Esophagus muscularis mucosa (tissue), 4 donors: ENCODE measurements at regions not wholly inside any gene's neighbourhood (a gene's known extent, or its start where the extent isn't known, plus 50 kb on each side); places are given as distances from the start of the nearest gene placed in this dataset.

Experiments used
- EP300 ChIP-seq: sonication (generic); formaldehyde crosslinking; IDR thresholded peaks from one replicate; pipeline ENCODE4 v1.6.1; 2017; ENCODE audit warnings: antibody characterized with exemption
- POLR2A ChIP-seq: fragments of 450-650 bp; IDR thresholded peaks from one replicate; pipeline ENCODE4 v1.6.1; 2017; ENCODE audit warnings: antibody characterized with exemption, moderate library complexity, mild to moderate bottlenecking, low read depth
- TF ChIP-seq, protein P1 (sequence below), 3 experiments: fragments of 200-600 bp in 2 of 3; fragments of 450-650 bp in 1 of 3; sonication (generic) in 2 of 3; IDR thresholded peaks; one replicate each; pipeline ENCODE4 v1.5.1; 2017 to 2019; ENCODE audit warnings: antibody characterized with exemption in 3 of 3, mild to moderate bottlenecking in 2 of 3, moderate library complexity in 1 of 3

DNA sequence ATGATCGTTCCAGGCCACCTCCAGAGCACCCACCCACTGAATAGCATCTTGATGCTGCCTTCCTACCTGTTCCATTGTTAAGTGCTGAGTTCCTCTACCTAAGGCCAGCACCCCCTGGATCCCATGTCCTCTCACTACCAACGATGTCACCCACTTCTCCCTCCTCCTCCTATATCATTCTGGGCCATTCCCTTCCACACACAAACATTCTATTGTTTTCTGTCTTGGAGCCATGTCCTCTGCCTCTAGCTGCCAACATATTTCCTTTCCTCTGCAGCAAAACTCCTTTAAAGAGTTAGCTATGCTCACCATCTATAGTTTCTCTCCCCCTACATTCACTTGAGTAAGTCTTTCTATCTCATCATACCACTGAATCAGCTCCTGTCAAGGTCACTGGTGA, 64.0 kb upstream of the ACKR3 start:
- TF ChIP-seq, protein P1, sequence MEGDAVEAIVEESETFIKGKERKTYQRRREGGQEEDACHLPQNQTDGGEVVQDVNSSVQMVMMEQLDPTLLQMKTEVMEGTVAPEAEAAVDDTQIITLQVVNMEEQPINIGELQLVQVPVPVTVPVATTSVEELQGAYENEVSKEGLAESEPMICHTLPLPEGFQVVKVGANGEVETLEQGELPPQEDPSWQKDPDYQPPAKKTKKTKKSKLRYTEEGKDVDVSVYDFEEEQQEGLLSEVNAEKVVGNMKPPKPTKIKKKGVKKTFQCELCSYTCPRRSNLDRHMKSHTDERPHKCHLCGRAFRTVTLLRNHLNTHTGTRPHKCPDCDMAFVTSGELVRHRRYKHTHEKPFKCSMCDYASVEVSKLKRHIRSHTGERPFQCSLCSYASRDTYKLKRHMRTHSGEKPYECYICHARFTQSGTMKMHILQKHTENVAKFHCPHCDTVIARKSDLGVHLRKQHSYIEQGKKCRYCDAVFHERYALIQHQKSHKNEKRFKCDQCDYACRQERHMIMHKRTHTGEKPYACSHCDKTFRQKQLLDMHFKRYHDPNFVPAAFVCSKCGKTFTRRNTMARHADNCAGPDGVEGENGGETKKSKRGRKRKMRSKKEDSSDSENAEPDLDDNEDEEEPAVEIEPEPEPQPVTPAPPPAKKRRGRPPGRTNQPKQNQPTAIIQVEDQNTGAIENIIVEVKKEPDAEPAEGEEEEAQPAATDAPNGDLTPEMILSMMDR (IDR thresholded peaks at IDR 0.05) = no peak
- TF ChIP-seq POLR2A (no peak), EP300 (no peak)
